H1 (cell line): ENCODE measurements at regions not wholly inside any gene's neighbourhood (a gene's known extent, or its start where the extent isn't known, plus 50 kb on each side); places are given as distances from the start of the nearest gene placed in this dataset.

Experiments
- CTCF ChIA-PET: fragments of 300-600 bp; sonication (Branson Sonifier 250); formaldehyde crosslinking; loops from one replicate; lab custom pipeline; 2021; ENCODE audit not compliant: partially characterized antibody; lab: Charles Lee
- POLR2A ChIA-PET: fragments of 300-600 bp; sonication (Branson Sonifier 250); formaldehyde crosslinking; loops from one replicate; lab custom pipeline; 2021; ENCODE audit warnings: inconsistent platforms; ENCODE audit not compliant: partially characterized antibody; lab: Charles Lee
- DNase-seq, 2 experiments: peaks; one replicate each; pipeline versions ENCODE4 v3.0.0 to v3.0.0-alpha.2; 2010 to 2022; ENCODE audit warnings: low spot score in 2 of 2, low read depth in 1 of 2, mixed read lengths in 1 of 2
- FAIRE-seq: peaks from 2 replicates; lab custom pipeline; 2011; peaks lifted over from hg19 to GRCh38; lab: Jason Lieb, UNC
- H2AFZ ChIP-seq: 2 replicates; pipeline ENCODE4 v1.8.1; 2012; ENCODE audit warnings: low read length, inconsistent platforms
- H2AK5ac ChIP-seq: 2 replicates; pipeline ENCODE4 v1.6.1; 2013; ENCODE audit warnings: low read depth, low read length
- H2BK120ac ChIP-seq: replicated peaks from 2 replicates; pipeline ENCODE3; 2013; ENCODE audit warnings: low read depth, low read length, inconsistent platforms
- H2BK12ac ChIP-seq: 2 replicates; pipeline ENCODE4 v1.6.1; 2013; ENCODE audit warnings: low read depth, low read length
- H2BK15ac ChIP-seq: 2 replicates; pipeline ENCODE4 v1.6.1; 2013; ENCODE audit warnings: low read length
- H2BK20ac ChIP-seq: 2 replicates; pipeline ENCODE4 v1.6.1; 2013; ENCODE audit warnings: low read length
- H2BK5ac ChIP-seq: 2 replicates; pipeline ENCODE4 v1.6.1; 2013; ENCODE audit warnings: low read depth, low read length
- H3K14ac ChIP-seq: 2 replicates; pipeline ENCODE4 v1.6.1; 2013; ENCODE audit warnings: inconsistent platforms; ENCODE audit not compliant: insufficient read length
- H3K18ac ChIP-seq: 2 replicates; pipeline ENCODE4 v1.6.1; 2013; ENCODE audit warnings: low read length; ENCODE audit errors: extremely low read depth
- H3K23ac ChIP-seq: 2 replicates; pipeline ENCODE4 v1.6.1; 2013; ENCODE audit warnings: inconsistent platforms; ENCODE audit not compliant: insufficient read length
- H3K23me2 ChIP-seq: 2 replicates; pipeline ENCODE4 v1.6.1; 2013; ENCODE audit warnings: low read depth, low read length
- H3K27ac ChIP-seq: 2 replicates; pipeline ENCODE4 v1.6.1; 2011; ENCODE audit warnings: low read depth, low read length, inconsistent platforms
- H3K27me3 ChIP-seq, 4 experiments: replicated peaks in 1 of 4; 1 replicate in 1 of 4; 2 replicates in 3 of 4; pipeline versions ENCODE4 v1.6.1 to v1.8.1; 2011 to 2013; ENCODE audit warnings: low read length in 3 of 4, mild to moderate bottlenecking in 3 of 4, inconsistent platforms in 2 of 4, mixed read lengths in 2 of 4, moderate library complexity in 1 of 4; ENCODE audit not compliant: control insufficient read depth in 3 of 4, insufficient read depth in 3 of 4; ENCODE audit errors: extremely low read depth in 1 of 4
- H3K36me3 ChIP-seq, 4 experiments: 2 replicates each; pipeline versions ENCODE4 v1.6.1 to v1.8.1; 2011 to 2013; ENCODE audit warnings: mild to moderate bottlenecking in 4 of 4, low read length in 3 of 4, moderate library complexity in 2 of 4, control low read depth in 1 of 4, inconsistent platforms in 1 of 4; ENCODE audit not compliant: insufficient read depth in 4 of 4, control insufficient read depth in 2 of 4
- H3K4ac ChIP-seq: replicated peaks from 2 replicates; pipeline ENCODE3; 2013; ENCODE audit warnings: low read length, low read depth, mixed read lengths, inconsistent platforms; ENCODE audit not compliant: insufficient read length
- H3K4me1 ChIP-seq, 4 experiments: replicated peaks in 1 of 4; 1 replicate in 1 of 4; 2 replicates in 3 of 4; pipeline versions ENCODE4 v1.6.1 to v1.8.1; 2011 to 2013; ENCODE audit warnings: low read length in 3 of 4, inconsistent platforms in 2 of 4, mixed read lengths in 1 of 4; ENCODE audit not compliant: insufficient read depth in 4 of 4, control insufficient read depth in 3 of 4
- H3K4me2 ChIP-seq, 2 experiments: 2 replicates each; pipeline versions ENCODE4 v1.6.1 to v1.8.1; 2011 to 2013; ENCODE audit warnings: low read depth in 2 of 2, low read length in 2 of 2, control low read depth in 1 of 2, inconsistent platforms in 1 of 2, mild to moderate bottlenecking in 1 of 2; ENCODE audit not compliant: insufficient read depth in 1 of 2
- H3K4me3 ChIP-seq, 4 experiments: fragments of 200-600, 300-600 bp in 1 of 4; sonication (generic), shearing (Covaris generic), sonication (Bioruptor Twin) in 1 of 4; 2 replicates each; pipeline versions ENCODE4 v1.5.1 to v1.8.1; 2011 to 2016; ENCODE audit warnings: low read length in 4 of 4, low read depth in 3 of 4, control low read depth in 2 of 4, inconsistent platforms in 2 of 4, mild to moderate bottlenecking in 2 of 4, mixed read lengths in 1 of 4, moderate library complexity in 1 of 4; ENCODE audit not compliant: insufficient read depth in 2 of 4; ENCODE audit errors: extremely low read depth in 1 of 4
- H3K56ac ChIP-seq: replicated peaks from 2 replicates; pipeline ENCODE3; 2013; ENCODE audit warnings: low read depth, mild to moderate bottlenecking, mixed read lengths, low read length, inconsistent platforms; ENCODE audit not compliant: insufficient read length
- H3K79me1 ChIP-seq: 2 replicates; pipeline ENCODE4 v1.6.1; 2013; ENCODE audit warnings: low read depth, low read length, control low read depth
- H3K79me2 ChIP-seq, 2 experiments: 2 replicates each; pipeline versions ENCODE4 v1.6.1 to v1.8.1; 2012 to 2013; ENCODE audit warnings: low read length in 2 of 2, mild to moderate bottlenecking in 2 of 2, inconsistent platforms in 1 of 2; ENCODE audit not compliant: insufficient read depth in 2 of 2, control insufficient read depth in 1 of 2
- H3K9ac ChIP-seq, 4 experiments: replicated peaks in 1 of 4; 1 replicate in 1 of 4; 2 replicates in 3 of 4; pipeline versions ENCODE4 v1.6.1 to v1.8.1; 2011 to 2013; ENCODE audit warnings: low read depth in 3 of 4, low read length in 3 of 4, control low read depth in 2 of 4, mild to moderate bottlenecking in 2 of 4, moderate library complexity in 2 of 4, inconsistent platforms in 1 of 4; ENCODE audit errors: extremely low read depth in 1 of 4
- H3K9me3 ChIP-seq, 2 experiments: 2 replicates each; pipeline versions ENCODE4 v1.6.1 to v1.8.1; 2012 to 2013; ENCODE audit warnings: mild to moderate bottlenecking in 2 of 2, moderate library complexity in 2 of 2, control low read depth in 1 of 2, inconsistent platforms in 1 of 2, low read depth in 1 of 2, low read length in 1 of 2, mixed read lengths in 1 of 2; ENCODE audit not compliant: insufficient read depth in 2 of 2
- H4K20me1 ChIP-seq, 2 experiments: replicated peaks in 1 of 2; 2 replicates each; pipeline versions ENCODE3 to v1.8.1; 2011 to 2013; ENCODE audit warnings: inconsistent platforms in 2 of 2, low read length in 2 of 2, mild to moderate bottlenecking in 1 of 2; ENCODE audit not compliant: insufficient read depth in 2 of 2, control insufficient read depth in 1 of 2
- H4K5ac ChIP-seq: 2 replicates; pipeline ENCODE4 v1.6.1; 2013; ENCODE audit warnings: low read length, low read depth, mixed read lengths, inconsistent platforms; ENCODE audit not compliant: insufficient read length
- H4K8ac ChIP-seq: 2 replicates; pipeline ENCODE4 v1.8.0; 2013; ENCODE audit warnings: mild to moderate bottlenecking, moderate library complexity, low read length, inconsistent platforms; ENCODE audit not compliant: insufficient read depth; ENCODE audit errors: extremely low read depth
- H4K91ac ChIP-seq: replicated peaks from 2 replicates; pipeline ENCODE3; 2013; ENCODE audit warnings: low read length, mixed read lengths, inconsistent platforms; ENCODE audit not compliant: insufficient read length
- JUN ChIP-seq: IDR thresholded peaks from 2 replicates; pipeline ENCODE4 v1.6.1; 2011; ENCODE audit warnings: low read depth, mild to moderate bottlenecking, improper control_type of control experiment, low read length
- SUZ12 ChIP-seq: fragments of 200-600 bp; sonication (generic); IDR thresholded peaks from 2 replicates; pipeline ENCODE4 v1.6.1; 2012; ENCODE audit warnings: mild to moderate bottlenecking, inconsistent platforms, low read length, moderate library complexity, mixed read lengths
- WGBS, 2 experiments: shearing (Covaris generic) in 1 of 2; methylation state at CpG; one replicate each; pipeline versions ENCODE4 v1.1.6 to v1.1.7; 2013 to 2015; ENCODE audit warnings: low lambda C conversion rate in 2 of 2, mixed read lengths in 2 of 2, inconsistent platforms in 1 of 2, low coverage in 1 of 2, missing lambda C conversion rate in 1 of 2; ENCODE audit not compliant: insufficient replicate concordance in 2 of 2, insufficient coverage in 1 of 2, insufficient read length in 1 of 2; ENCODE audit errors: extremely low coverage in 1 of 2, missing lambda C conversion rate in 1 of 2; 5-methylcytosine and 5-hydroxymethylcytosine counted together

GRCh38 chr12:113649256-113649830 is 177.7 kb upstream of the LHX5 start:
- no peak overlapping the region for H2BK5ac ChIP-seq
- H3K9ac ChIP-seq: no peak overlapping the region
- FAIRE-seq (no peak), DNase-seq (no peak)
- H3K27ac ChIP-seq: no peak overlapping the region
- H4K91ac ChIP-seq: no peak overlapping the region
- H3K14ac ChIP-seq: no peak overlapping the region
- H2AK5ac ChIP-seq: no peak overlapping the region
- no peak overlapping the region for H2BK120ac ChIP-seq
- no peak overlapping the region for H3K18ac ChIP-seq
- H2BK20ac ChIP-seq: no peak overlapping the region
- H4K8ac ChIP-seq: no peak overlapping the region
- no peaks in the 10 kb centered on the region for H4K20me1 ChIP-seq
- H2BK15ac ChIP-seq: no peak overlapping the region
- POLR2A ChIA-PET: no interaction called here
- H4K5ac ChIP-seq: no peak overlapping the region
- no peak overlapping the region for H3K56ac ChIP-seq
- H3K4me2 ChIP-seq: no peak overlapping the region
- WGBS, 2 experiments: 88% methylated on average over 20 of the region's 20 CpGs; no CpG with 5 or more reads in 1 of the 2 experiments
- H2BK12ac ChIP-seq: no peak overlapping the region
- no peak overlapping the region for H2AFZ ChIP-seq
- H3K23me2 ChIP-seq: no peaks in the 10 kb centered on the region
- no peak overlapping the region for H3K4ac ChIP-seq
- no peaks in the 10 kb centered on the region for H3K79me2 ChIP-seq
- no peak overlapping the region for H3K4me3 ChIP-seq
- no peaks in the 10 kb centered on the region for H3K79me1 ChIP-seq
- no peaks in the 10 kb centered on the region for H3K36me3 ChIP-seq
- H3K27me3 ChIP-seq: no peaks in the 10 kb centered on the region
- 0 out of 4 replicates have a peak, but pooled peaks cover 0 to 5% of the 10 kb centered on the region in 2 experiments for H3K9me3 ChIP-seq
- H3K4me1 ChIP-seq: peaks cover 0 to 6% (median 2%) of the 10 kb centered on the region in 4 experiments; a peak in 4 of 7 replicates
- no peak overlapping the region for H3K23ac ChIP-seq
- CTCF ChIA-PET: interaction anchor here (0.6 to 3.4 kb wide), 6 partner anchors 7 to 247 kb away, joined by 3 to 20 read pairs (median 4); no protein-coding TSS in a partner anchor
- no peak for TF ChIP-seq SUZ12
- no peak for TF ChIP-seq JUN
